DOHH2 (cell line): ENCODE measurements at regions not wholly inside any gene's neighbourhood (a gene's known extent, or its start where the extent isn't known, plus 50 kb on each side); places are given as distances from the start of the nearest gene placed in this dataset.

Experiments
- CTCF ChIP-seq: fragments of 200-600 bp; sonication (generic); IDR thresholded peaks from one replicate; pipeline ENCODE4 v1.5.1; 2014; ENCODE audit warnings: antibody characterized with exemption, mild to moderate bottlenecking, low read depth, low read length; ENCODE audit not compliant: poor library complexity, severe bottlenecking
- EZH2phosphoT487 ChIP-seq: fragments of 200-600 bp; sonication (generic); IDR thresholded peaks from 2 replicates; pipeline ENCODE4 v1.6.1; 2017; ENCODE audit warnings: borderline replicate concordance, mild to moderate bottlenecking, antibody characterized with exemption, low read length, moderate library complexity, mixed read lengths

GRCh38 chr7:97659363-97660045, 72.4 kb upstream of the TAC1 start:
- TF ChIP-seq CTCF (no peak), EZH2phosphoT487 (no peak)
